Ishikawa (cell line): ENCODE measurements at regions not wholly inside any gene's neighbourhood (a gene's known extent, or its start where the extent isn't known, plus 50 kb on each side); places are given as distances from the start of the nearest gene placed in this dataset.

Source experiments
- CEBPB ChIP-seq: IDR thresholded peaks from 2 replicates; pipeline ENCODE4 v1.6.1; 2012
- EP300 ChIP-seq: IDR thresholded peaks from 2 replicates; pipeline ENCODE4 v1.6.1; 2012; ENCODE audit warnings: borderline replicate concordance
- FOXM1 ChIP-seq: IDR thresholded peaks from 2 replicates; pipeline ENCODE4 v1.6.1; 2012; ENCODE audit warnings: low read depth, borderline replicate concordance
- MAX ChIP-seq: IDR thresholded peaks from 2 replicates; pipeline ENCODE4 v1.6.1; 2012
- RAD21 ChIP-seq: IDR thresholded peaks from 2 replicates; pipeline ENCODE4 v1.6.1; 2012; ENCODE audit warnings: low read depth
- REST ChIP-seq: IDR thresholded peaks from 2 replicates; pipeline ENCODE4 v1.6.1; 2012; ENCODE audit warnings: low read depth, mild to moderate bottlenecking
- TEAD4 ChIP-seq: IDR thresholded peaks from 2 replicates; pipeline ENCODE4 v1.6.1; 2012
- USF1 ChIP-seq: IDR thresholded peaks from 2 replicates; pipeline ENCODE4 v1.6.1; 2012
- YY1 ChIP-seq: IDR thresholded peaks from 2 replicates; pipeline ENCODE4 v1.6.1; 2012; ENCODE audit warnings: low read depth

GRCh38 chrX:81662381-81662780 is 460.5 kb downstream of the SH3BGRL start:
- TF ChIP-seq RAD21 (no peak), YY1 (no peak), MAX (no peak), CEBPB (no peak), FOXM1 (no peak), REST (no peak), EP300 (no peak), USF1 (no peak), TEAD4 (no peak)
